Panc1 (cell line): ENCODE measurements at regions not wholly inside any gene's neighbourhood (a gene's known extent, or its start where the extent isn't known, plus 50 kb on each side); places are given as distances from the start of the nearest gene placed in this dataset.

ENCODE experiments used
- ATAC-seq: fragments of 200-7000 bp; cut with Tn5 transposase; 2 replicates; pipeline ENCODE4 v1.9.1; 2020; ENCODE audit warnings: mild to moderate bottlenecking, moderate library complexity
- BruUV-seq: library from RNA; stranded (reverse); fragments of 400-500 nt; replicated peaks from 2 replicates; lab custom pipeline; 2021; lab: Mats Ljungman, UMichigan
- CTCF ChIA-PET: fragments of 300-600 bp; sonication (Branson Sonifier 250); formaldehyde crosslinking; loops from one replicate; lab custom pipeline; 2022; ENCODE audit warnings: antibody characterized with exemption; lab: Charles Lee
- POLR2A ChIA-PET: fragments of 300-600 bp; sonication (Branson Sonifier 250); formaldehyde crosslinking; loops from one replicate; lab custom pipeline; 2022; ENCODE audit warnings: antibody characterized with exemption; lab: Charles Lee
- DNase-seq: peaks from one replicate; pipeline ENCODE4 v3.0.0-alpha.2; 2010; ENCODE audit warnings: low read depth, low spot score
- H3K27ac ChIP-seq: 2 replicates; pipeline ENCODE4 v1.5.1; 2011; ENCODE audit warnings: mild to moderate bottlenecking, low read length, inconsistent platforms
- H3K27me3 ChIP-seq: fragments of 200-500 bp; sonication (Bioruptor generic); 2 replicates; pipeline ENCODE4 v1.6.0; 2014; ENCODE audit warnings: low read length, inconsistent platforms; ENCODE audit not compliant: control insufficient read depth, insufficient read depth
- H3K36me3 ChIP-seq: fragments of 200-500 bp; sonication (Bioruptor generic); 2 replicates; pipeline ENCODE4 v1.5.1; 2014; ENCODE audit warnings: inconsistent platforms, mild to moderate bottlenecking, low read length, moderate library complexity; ENCODE audit not compliant: control insufficient read depth, insufficient read depth
- H3K4me1 ChIP-seq: 2 replicates; pipeline ENCODE4 v1.5.1; 2011; ENCODE audit warnings: inconsistent platforms, mild to moderate bottlenecking, low read length, moderate library complexity; ENCODE audit not compliant: control insufficient read depth, insufficient read depth
- H3K4me3 ChIP-seq, 2 experiments: 2 replicates each; pipeline ENCODE4 v1.5.1; 2011 to 2012; ENCODE audit warnings: low read depth in 2 of 2, low read length in 2 of 2, mild to moderate bottlenecking in 2 of 2, inconsistent platforms in 1 of 2, moderate library complexity in 1 of 2
- H3K9me3 ChIP-seq: fragments of 200-500 bp; sonication (Bioruptor generic); 2 replicates; pipeline ENCODE4 v1.5.1; 2014; ENCODE audit warnings: low read depth, mild to moderate bottlenecking, inconsistent platforms, low read length, moderate library complexity; ENCODE audit not compliant: control insufficient read depth, insufficient read depth
- CTCF ChIP-seq: fragments of 450-650 bp; IDR thresholded peaks from 2 replicates; pipeline ENCODE4 v1.5.1; 2017; ENCODE audit warnings: mild to moderate bottlenecking
- POLR2AphosphoS5 ChIP-seq: IDR thresholded peaks from 2 replicates; pipeline ENCODE4 v1.6.1; 2012; ENCODE audit warnings: mild to moderate bottlenecking, low read depth, low read length, moderate library complexity
- REST ChIP-seq, 2 experiments: IDR thresholded peaks; 2 replicates each; pipeline ENCODE4 v1.6.1; 2011 to 2012; ENCODE audit warnings: low read depth in 2 of 2, control low read depth in 1 of 2, low read length in 1 of 2, mild to moderate bottlenecking in 1 of 2, moderate library complexity in 1 of 2; ENCODE audit not compliant: insufficient read depth in 1 of 2
- SIN3A ChIP-seq: IDR thresholded peaks from 2 replicates; pipeline ENCODE4 v1.6.1; 2012; ENCODE audit warnings: low read depth, mild to moderate bottlenecking, low read length, moderate library complexity, borderline replicate concordance; ENCODE audit not compliant: insufficient read depth
- TCF7L2 ChIP-seq: IDR thresholded peaks from 2 replicates; pipeline ENCODE4 v1.6.1; 2011; ENCODE audit warnings: mild to moderate bottlenecking, low read depth, low read length, inconsistent platforms
- in situ Hi-C: cut with HindIII; loops from 2 replicates; pipeline ENCODE4 v1.10.0; 2016; ENCODE audit warnings: low sequenced_read_pairs, low pct_unique_long_range_greater_than_20kb
- intact Hi-C: fragments of 100-400 bp; cut with micrococcal nuclease; formaldehyde crosslinking; loops from one replicate; pipeline ENCODE4 v1.10.0; 2022; ENCODE audit not compliant: unreplicated experiment

- no peaks in the 10 kb centered on the region for H3K36me3 ChIP-seq
- no peak overlapping the region for H3K27ac ChIP-seq
- H3K4me3 ChIP-seq, result no peak overlapping the region
- H3K4me1 ChIP-seq, result no peaks in the 10 kb centered on the region
- H3K27me3 ChIP-seq, result no peaks in the 10 kb centered on the region
- no peak for TF ChIP-seq SIN3A
- TF ChIP-seq POLR2AphosphoS5, result no peak
- intact Hi-C loops, result no loop called here
- H3K9me3 ChIP-seq, result no peaks in the 10 kb centered on the region
- DNase-seq (no peak), ATAC-seq (no peak)
- BruUV-seq, result no TSS peak
- in situ Hi-C loops, result no loop called here
- CTCF ChIA-PET, result no interaction called here
- POLR2A ChIA-PET, result no interaction called here
Measured at GRCh38 chr9:107180206-107180605, 102.9 kb upstream of the RAD23B start.

GRCh38 chr9:107183176-107183575, 99.9 kb upstream of the RAD23B start:
- no peaks in the 10 kb centered on the region for H3K27me3 ChIP-seq
- no peak for TF ChIP-seq TCF7L2
- TF ChIP-seq SIN3A, result no peak
- no peak for TF ChIP-seq REST (IDR thresholded peaks at IDR 0.05; ENCODE audit: insufficient read depth in 1 of 2, low read depth in 2 of 2, low read length in 1 of 2)
- TF ChIP-seq POLR2AphosphoS5, result no peak
- no peak for TF ChIP-seq CTCF
- POLR2A ChIA-PET, result no interaction called here
- intact Hi-C loops (no loop called here), in situ Hi-C loops (no loop called here)
- no peaks in the 10 kb centered on the region for H3K9me3 ChIP-seq
- DNase-seq (no peak), ATAC-seq (no peak)
- no peak overlapping the region for H3K4me3 ChIP-seq
- BruUV-seq, result no TSS peak
- CTCF ChIA-PET, result no interaction called here
- H3K4me1 ChIP-seq, result no peaks in the 10 kb centered on the region
- no peaks in the 10 kb centered on the region for H3K36me3 ChIP-seq
- H3K27ac ChIP-seq, result no peak overlapping the region

GRCh38 chr9:107188376-107188775, 94.7 kb upstream of the RAD23B start:
- Histone ChIP-seq H3K4me3 (no peak overlapping the region), H3K36me3 (no peaks in the 10 kb centered on the region), H3K27ac (no peak overlapping the region), H3K9me3 (no peaks in the 10 kb centered on the region), H3K4me1 (no peaks in the 10 kb centered on the region), H3K27me3 (no peaks in the 10 kb centered on the region; the same call in 1 of the 2 replicates)
- no peak for ATAC-seq
- TF ChIP-seq TCF7L2 (no peak), POLR2AphosphoS5 (no peak), REST (IDR thresholded peaks at IDR 0.05; ENCODE audit: insufficient read depth in 1 of 2, low read depth in 2 of 2, low read length in 1 of 2) (no peak), SIN3A (no peak), CTCF (no peak)
- CTCF ChIA-PET, result no interaction called here
- in situ Hi-C loops, result no loop called here
- BruUV-seq, result no TSS peak
- no peak for DNase-seq
- POLR2A ChIA-PET, result no interaction called here
- intact Hi-C loops, result no loop called here
